ENCODE measurements at regions not wholly inside any gene's neighbourhood (a gene's known extent, or its start where the extent isn't known, plus 50 kb on each side); places are given as distances from the start of the nearest gene placed in this dataset.

DNA sequence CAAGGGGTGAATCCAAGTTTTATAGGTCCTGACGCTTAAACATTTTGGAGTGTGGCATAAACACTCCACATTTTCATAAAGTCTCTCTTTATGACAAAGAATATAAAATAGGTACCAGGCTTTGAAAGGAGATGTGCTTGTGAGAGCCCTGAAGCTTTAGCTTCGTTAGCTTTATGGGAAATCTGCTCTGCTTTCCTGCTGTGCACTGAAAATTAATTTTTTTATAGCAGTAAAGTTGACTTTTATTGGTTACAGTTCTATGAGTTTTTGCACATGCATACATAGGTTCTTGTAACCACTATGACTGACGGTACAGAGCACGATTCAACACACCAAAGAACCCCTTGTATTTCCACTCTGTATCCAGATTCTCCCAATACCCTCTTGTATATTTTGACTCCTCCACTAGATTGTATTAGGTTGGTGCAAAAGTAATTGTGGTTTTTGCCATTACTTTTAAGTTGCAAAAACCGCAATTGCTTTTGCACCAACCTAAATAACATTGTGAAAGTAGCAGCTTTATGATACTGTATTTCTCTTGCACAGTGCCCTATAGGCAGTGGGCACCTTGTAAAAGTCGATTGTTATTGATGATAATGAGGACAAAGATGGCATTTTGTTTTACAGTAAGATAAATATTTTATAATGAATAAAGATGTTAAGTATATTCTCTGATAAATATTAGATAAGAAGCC, 145.2 kb upstream of the AKIRIN2 start:
- DNase-seq = no peak

GRCh38 chr6:87846434-87846833, 144.4 kb upstream of the AKIRIN2 start:
- DNase-seq = no peak

- no peak for DNase-seq
Measured at GRCh38 chr6:87840324-87840723, 138.3 kb upstream of the AKIRIN2 start.

DNA sequence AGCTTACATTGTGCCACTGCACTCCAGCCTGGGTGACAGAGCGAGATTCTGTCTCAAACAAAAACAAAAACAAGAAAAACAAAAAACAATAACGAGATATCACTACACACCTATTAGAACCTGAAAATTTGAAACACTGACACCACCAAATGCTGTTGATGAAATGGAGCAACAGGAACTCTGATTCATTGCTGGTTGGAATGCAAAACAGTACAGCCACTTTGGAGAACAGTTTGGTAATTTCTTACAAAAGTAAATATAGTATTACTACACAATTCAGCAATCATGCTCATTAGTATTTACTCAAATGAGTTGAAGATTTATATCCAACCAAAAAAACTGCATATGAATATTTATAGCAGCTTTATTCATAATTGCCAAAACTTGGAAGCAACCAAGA, 135.8 kb upstream of the AKIRIN2 start:
- DNase-seq = no peak

DNA sequence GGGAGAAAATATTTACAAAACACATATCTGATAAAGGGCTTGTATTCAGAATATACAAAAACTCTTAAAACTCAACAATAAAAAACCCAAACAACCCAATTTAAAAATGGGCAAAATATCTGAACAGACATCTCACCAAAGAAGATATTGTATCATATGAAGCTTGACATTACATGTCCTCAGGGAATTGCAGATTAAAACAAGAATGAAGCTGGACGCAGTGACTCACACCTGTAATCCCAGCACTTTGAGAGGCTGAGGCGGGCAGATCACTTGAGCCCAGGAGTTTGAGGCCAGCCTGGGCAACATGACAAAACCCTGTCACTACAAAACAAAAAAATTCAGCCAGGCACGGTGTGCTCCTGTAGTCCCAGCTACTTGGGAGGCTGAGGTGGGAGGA, 135.4 kb upstream of the AKIRIN2 start:
- no peak for DNase-seq

- no peak for DNase-seq
Measured at GRCh38 chr6:87832025-87832825, 130.2 kb upstream of the AKIRIN2 start.

DNA sequence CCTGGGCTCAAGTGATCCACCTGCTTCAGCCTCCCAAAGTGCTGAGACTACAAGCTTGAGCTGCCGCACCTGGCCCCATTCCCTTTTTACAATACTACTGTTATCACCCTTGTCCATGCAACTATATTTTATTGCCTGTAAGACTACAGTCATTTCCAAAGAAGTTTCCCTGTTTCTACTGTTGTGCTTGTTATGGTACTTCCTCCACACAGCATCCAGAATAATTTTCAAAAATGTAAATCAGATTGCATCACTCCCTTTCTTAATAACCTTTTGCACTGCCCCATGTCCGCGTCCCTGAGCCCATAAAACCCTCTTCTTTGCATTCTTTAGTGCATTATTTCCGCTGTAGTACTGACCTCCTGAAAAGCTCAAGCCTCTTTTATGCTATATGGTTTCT, 128.9 kb upstream of the AKIRIN2 start:
- no peak for DNase-seq

DNA sequence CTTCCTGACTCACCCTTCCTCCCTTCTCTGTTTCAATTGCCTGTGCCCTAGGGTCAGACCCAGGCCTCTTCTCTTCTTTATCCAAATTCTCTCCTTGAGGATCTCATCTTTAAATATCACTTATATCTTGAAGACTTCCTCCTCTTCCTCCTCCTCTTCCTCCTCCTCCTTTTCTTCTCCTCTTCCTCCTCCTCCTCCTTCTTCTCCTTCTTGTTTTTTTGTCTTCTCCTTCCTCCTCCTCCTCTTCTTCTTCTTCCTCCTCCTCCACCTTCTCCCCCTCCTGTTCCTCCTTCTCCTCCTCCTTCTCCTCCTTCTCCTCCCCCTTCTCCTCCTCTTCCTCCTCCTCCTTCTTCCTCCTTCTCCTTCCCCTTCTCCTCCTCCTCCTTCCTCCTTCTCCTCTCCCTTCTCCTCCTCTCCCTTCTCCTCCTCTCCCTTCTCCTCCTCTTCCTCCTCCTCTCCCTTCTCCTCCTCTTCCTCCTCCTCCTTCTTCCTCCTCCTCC, 127.6 kb upstream of the AKIRIN2 start:
- no peak for DNase-seq

GRCh38 chr6:87828044-87828443, 126.0 kb upstream of the AKIRIN2 start:
- no peak for DNase-seq

DNA sequence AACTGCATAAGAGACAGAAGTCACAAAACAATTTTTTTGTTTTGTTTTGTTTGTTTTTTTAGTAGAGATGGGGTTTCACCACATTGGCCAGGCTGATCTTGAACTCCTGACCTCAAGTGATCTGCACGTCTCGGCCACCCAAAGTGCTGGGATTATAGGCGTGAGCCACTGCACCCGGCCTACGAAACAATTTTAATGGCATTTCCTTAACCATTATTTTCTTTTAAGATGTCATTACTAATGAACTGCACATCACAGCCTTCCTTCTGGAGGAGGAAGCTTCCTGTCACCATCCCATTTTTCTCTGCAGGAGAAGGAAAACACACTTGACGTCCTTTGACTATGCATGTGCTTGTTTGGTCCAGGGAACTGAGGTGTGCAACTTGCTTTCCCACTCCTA, 125.3 kb upstream of the AKIRIN2 start:
- no peak for DNase-seq

DNA sequence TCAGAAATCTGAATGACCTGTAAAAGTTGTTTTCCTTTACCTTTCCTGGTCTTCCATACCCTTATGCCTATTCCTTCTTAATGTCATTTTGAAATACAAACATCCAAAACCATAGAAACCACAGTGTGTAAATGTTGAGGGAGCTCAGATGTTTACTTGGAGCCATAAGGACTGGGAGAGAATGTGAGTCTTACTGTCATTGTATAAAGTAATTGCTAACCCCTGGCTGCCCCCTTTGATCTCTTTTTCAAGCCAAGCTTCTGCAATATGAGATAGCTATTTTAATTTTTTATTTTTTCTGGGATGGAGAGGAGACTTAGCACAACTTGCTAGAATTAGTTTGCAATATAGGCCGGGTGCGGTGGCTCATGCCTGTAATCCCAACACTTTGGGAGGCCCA, 124.4 kb upstream of the AKIRIN2 start:
- DNase-seq = no peak

DNA sequence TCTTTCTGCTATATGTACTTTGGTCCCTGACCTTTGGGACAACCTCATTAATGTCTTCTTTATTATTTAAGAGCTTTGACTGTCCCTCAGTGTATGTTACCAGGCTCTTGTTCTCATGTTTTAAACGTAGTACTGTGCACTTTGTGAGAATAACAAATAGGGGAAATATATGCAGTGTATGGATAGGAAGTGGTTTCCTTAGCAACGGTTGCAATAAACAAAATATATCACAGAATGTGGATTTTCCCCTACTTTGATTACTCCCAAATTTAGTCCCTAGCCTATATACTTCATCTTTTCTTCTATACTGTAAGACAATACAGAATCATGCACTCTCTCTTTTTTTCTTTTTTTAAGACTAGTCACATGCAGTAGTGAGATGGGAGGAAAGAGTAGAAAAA, 123.8 kb upstream of the AKIRIN2 start:
- no peak for DNase-seq

DNA sequence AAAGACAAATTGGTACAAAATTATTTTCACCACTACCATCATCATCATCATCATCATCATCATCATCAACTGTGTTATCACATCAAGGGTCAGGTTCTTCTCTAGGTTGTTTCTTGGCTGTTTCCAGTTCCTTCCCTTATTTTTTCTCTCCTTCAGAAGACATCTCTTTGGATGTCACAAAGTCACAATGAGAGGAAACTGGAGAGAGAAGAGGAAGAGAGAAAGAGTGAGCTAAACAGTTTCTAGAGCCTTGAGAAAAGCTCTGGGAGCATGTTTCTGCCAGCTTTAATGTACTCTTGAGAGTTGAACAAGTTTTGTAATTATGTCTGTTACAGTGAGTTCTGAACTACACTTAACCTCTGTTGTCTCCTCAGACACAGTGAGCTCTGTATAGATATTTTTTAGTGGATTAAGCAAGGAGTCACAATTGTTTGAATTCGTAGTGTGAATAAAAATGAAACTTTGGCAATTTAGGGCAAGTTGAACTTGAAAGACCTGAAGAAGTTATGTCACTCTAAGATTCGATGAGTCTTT, 123.0 kb upstream of the AKIRIN2 start:
- no peak for DNase-seq

DNA sequence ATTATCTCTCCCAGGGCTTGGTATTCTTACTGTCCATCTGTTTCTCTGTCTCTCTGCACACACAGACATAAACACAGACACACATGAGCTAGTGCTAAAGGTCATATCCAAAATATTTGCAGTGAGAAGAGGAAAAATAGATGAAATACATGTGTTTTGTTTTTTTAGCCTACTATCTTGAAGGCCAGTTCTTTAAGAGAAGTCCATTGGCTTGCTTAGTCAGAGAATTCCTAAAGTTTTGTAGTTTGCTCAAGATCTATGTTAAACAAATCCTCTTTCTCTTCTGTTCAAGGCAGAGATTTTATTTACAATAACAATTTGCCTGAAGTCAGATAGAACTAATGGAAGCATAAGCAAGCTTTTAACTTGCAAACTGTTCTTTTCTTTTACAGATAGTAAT, 120.0 kb upstream of the AKIRIN2 start:
- DNase-seq = no peak

DNA sequence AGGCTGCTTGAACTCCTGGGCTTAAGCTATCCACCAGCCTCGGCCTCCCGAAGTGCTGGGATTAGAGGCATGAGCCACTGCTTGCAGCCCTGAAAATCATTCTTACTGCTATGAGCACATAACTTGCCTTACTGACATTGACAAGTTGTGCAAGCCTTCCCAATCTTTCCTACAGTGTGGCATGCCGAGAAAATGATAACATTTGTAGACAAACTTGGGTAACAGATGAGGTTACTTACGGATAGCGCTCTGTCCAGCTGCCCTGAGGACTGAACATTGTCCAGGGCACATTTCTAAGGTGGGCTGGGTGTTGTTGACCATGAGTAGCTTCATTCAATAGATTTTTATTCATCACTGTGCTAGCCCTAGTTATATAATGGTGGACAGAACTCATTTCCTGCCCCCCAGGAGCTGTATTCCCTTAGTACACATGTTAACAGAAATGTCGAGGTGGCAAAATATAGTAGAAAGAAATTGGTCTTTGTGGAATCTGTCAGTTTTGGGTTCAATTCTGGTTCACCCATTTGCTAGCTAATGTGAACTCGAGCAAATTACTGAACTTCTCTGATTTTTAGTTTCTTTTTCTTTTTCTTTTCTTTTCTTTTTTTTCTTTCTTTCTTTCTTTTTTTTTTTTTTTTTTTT, 118.4 kb upstream of the AKIRIN2 start:
- DNase-seq = no peak

DNA sequence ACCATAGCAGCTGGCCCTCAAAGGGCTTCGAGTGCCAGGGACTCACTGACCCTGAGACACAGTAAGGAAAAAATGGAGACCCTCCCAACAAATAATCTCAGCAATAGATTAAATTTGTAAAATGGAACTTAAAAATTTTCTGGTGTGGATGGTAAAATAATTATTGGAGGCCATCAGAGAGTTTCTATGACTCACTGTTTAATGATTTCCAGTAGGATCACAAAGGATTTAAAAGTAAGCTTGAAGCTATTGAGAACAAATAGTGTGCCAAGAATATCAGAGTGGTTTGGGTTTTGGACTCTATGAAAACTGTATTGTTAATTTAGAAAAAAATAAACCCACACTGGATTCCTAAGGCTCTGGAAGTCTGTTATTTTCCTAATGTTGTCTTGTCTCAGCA, 115.2 kb upstream of the AKIRIN2 start:
- no peak for DNase-seq

GRCh38 chr6:87815449-87815848, 113.4 kb upstream of the AKIRIN2 start:
- no peak for DNase-seq

DNA sequence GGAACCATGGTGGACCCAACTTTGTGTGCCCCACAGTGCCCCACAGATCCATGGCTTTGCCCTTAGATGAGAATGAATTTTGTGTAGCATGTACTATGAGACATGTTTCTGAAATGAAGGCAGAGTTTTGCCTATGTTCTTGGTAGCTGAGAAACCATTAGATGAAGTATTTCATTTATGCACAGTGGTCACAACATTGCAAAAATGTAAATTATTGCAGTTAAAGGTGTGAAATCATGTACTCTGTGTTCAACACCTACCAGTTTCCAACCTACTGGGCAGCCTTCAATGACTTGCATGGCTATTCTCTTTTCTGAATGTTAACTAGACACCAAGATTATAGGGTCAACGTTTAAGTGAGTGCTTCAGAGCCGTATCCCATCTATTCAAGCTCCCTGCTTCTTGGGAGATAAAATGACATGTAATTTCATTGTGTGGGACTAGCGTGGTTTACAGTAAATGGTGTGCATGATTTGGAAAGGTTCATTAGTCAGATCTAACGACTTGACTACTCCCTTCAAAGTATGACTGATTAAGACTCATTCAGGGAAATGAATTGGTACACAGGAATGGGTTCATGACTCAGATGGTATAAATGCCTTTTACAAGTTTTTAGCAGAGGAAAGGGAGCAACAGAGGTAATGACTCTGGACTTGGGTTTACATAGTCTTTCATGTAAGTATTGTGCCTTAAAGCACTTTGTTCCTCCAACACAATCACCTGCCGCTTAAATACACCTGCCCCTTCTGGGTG, 106.1 kb upstream of the AKIRIN2 start:
- DNase-seq = no peak

DNA sequence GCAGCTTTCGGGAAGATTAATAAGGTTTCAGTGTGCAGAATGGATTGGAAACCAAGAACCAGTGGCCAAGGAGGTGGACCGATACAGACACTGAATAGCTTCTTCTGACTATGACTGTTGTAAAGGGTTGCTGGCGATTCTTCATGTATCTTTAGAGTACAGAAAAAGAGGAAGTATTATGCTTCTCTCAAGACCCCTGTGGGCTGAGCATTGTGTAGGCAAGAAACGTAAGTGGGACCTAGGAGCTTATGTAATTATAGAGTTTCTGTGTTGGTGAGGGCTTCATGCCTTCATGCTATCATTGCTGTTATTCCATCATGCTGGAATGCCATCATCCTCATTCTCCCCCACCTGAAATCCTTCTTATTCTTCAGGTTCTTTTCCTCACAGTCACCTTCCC, 105.4 kb upstream of the AKIRIN2 start:
- no peak for DNase-seq

- DNase-seq = no peak
Measured at GRCh38 chr6:87806635-87807034, 104.6 kb upstream of the AKIRIN2 start.

DNA sequence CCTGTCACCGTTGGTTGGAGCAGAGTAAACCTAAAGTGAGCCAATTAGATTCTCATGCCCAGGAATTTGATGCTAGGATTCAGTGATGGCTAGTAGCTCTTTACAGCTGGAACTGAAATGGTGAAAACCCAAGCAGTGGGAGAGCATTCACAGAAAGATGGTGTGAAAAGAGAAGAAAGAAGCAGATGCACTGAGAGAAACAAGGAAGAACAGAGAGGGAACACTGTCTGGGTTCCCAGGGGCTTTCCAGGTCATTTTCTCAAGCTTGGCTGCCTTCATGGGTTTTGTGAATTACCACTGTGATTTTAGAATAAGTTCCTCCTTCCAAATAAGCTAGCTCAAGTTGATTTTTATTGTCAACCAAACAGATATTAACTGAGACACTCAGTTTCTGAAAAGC, 104.1 kb upstream of the AKIRIN2 start:
- no peak for DNase-seq

- DNase-seq = no peak
Measured at GRCh38 chr6:87803791-87804190, 101.8 kb upstream of the AKIRIN2 start.

DNA sequence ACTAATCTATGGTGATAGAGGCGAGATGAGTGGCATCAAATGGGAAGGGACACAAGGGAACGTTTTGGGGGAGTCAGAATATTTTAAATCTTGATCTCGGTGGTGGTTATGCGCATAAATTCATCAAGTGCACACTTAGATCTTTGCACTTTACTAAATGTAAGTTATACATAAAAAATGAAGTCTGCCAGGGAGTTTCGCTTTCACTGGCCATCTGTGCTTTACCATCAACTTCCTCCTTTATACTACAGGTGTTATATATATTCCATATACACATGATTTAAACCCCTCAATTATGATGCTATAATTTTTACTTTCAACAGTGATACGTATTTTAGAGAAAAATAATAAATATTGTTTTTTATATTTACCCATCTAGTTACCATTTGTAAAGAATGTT, 97.6 kb upstream of the AKIRIN2 start:
- DNase-seq = no peak
